Fibroblast of lung (primary cell): ENCODE measurements at regions not wholly inside any gene's neighbourhood (a gene's known extent, or its start where the extent isn't known, plus 50 kb on each side); places are given as distances from the start of the nearest gene placed in this dataset.

Source experiments
- DNase-seq, 2 donors: peaks; one replicate each; pipeline versions ENCODE4 v3.0.0 to v3.0.0-alpha.2; 2010; ENCODE audit warnings: low read depth in 2 of 2
- H2AFZ ChIP-seq: 2 replicates; pipeline ENCODE4 v1.5.1; 2012; ENCODE audit warnings: low read length, control low read depth, inconsistent platforms
- H3K27ac ChIP-seq: 2 replicates; pipeline ENCODE4 v1.5.1; 2011; ENCODE audit warnings: low read length, control low read depth; ENCODE audit not compliant: insufficient read depth
- H3K27me3 ChIP-seq: 2 replicates; pipeline ENCODE4 v1.5.1; 2011; ENCODE audit warnings: mild to moderate bottlenecking, low read length; ENCODE audit not compliant: control insufficient read depth, insufficient read depth
- H3K36me3 ChIP-seq: 2 replicates; pipeline ENCODE4 v1.5.1; 2011; ENCODE audit warnings: low read length; ENCODE audit not compliant: control insufficient read depth, insufficient read depth
- H3K4me1 ChIP-seq: 2 replicates; pipeline ENCODE4 v1.5.1; 2011; ENCODE audit warnings: low read length; ENCODE audit not compliant: control insufficient read depth, insufficient read depth; ENCODE audit errors: extremely low read depth
- H3K4me2 ChIP-seq: 2 replicates; pipeline ENCODE4 v1.5.1; 2011; ENCODE audit warnings: low read length, control low read depth; ENCODE audit not compliant: insufficient read depth; ENCODE audit errors: extremely low read depth
- H3K4me3 ChIP-seq, 4 experiments: fragments of 200-600 bp in 1 of 4; sonication (generic) in 1 of 4; replicated peaks in 1 of 4; 2 replicates each; pipeline ENCODE4 v1.5.1; 2011 to 2016; ENCODE audit warnings: low read length in 4 of 4, low read depth in 3 of 4, mild to moderate bottlenecking in 3 of 4, control low read depth in 2 of 4, inconsistent platforms in 1 of 4, mixed read lengths in 1 of 4; ENCODE audit not compliant: insufficient read depth in 1 of 4; ENCODE audit errors: control extremely low read depth in 1 of 4
- H3K79me2 ChIP-seq: 2 replicates; pipeline ENCODE4 v1.5.1; 2012; ENCODE audit warnings: mild to moderate bottlenecking, low read length, inconsistent platforms; ENCODE audit not compliant: control insufficient read depth, insufficient read depth
- H3K9ac ChIP-seq: 2 replicates; pipeline ENCODE4 v1.5.1; 2011; ENCODE audit warnings: mild to moderate bottlenecking, low read length, control low read depth; ENCODE audit not compliant: insufficient read depth
- H3K9me3 ChIP-seq: 2 replicates; pipeline ENCODE4 v1.5.1; 2012; ENCODE audit warnings: low read depth, low read length; ENCODE audit not compliant: control insufficient read depth, insufficient read depth
- H4K20me1 ChIP-seq: 2 replicates; pipeline ENCODE4 v1.5.1; 2011; ENCODE audit warnings: low read length; ENCODE audit not compliant: control insufficient read depth, insufficient read depth; ENCODE audit errors: extremely low read depth
- CTCF ChIP-seq, 2 donors: IDR thresholded peaks in 1 of 2; conservative IDR thresholded peaks in 1 of 2; 1 replicate in 1 of 2; 2 replicates in 1 of 2; pipeline ENCODE4 v1.5.1; 2011 to 2012; ENCODE audit warnings: low read length in 2 of 2, control low read depth in 1 of 2, inconsistent platforms in 1 of 2, low read depth in 1 of 2, mild to moderate bottlenecking in 1 of 2
- EZH2 ChIP-seq: IDR thresholded peaks from 2 replicates; pipeline ENCODE4 v1.5.1; 2012; ENCODE audit warnings: low read length, control low read depth, mild to moderate bottlenecking; ENCODE audit errors: missing control alignments

GRCh38 chr3:34179716-34180115 lies 381.3 kb downstream of the PDCD6IP start:
- Histone ChIP-seq H3K9me3 (no peaks in the 10 kb centered on the region), H3K4me3 (no peak overlapping the region), H3K4me2 (no peak overlapping the region), H3K27me3 (no peaks in the 10 kb centered on the region), H3K4me1 (no peaks in the 10 kb centered on the region), H4K20me1 (no peaks in the 10 kb centered on the region), H3K36me3 (no peaks in the 10 kb centered on the region), H3K27ac (no peak overlapping the region), H2AFZ (no peak overlapping the region), H3K9ac (no peak overlapping the region), H3K79me2 (no peaks in the 10 kb centered on the region)
- TF ChIP-seq CTCF (conservative IDR thresholded peaks at IDR 0.05 in 1 of 2, IDR thresholded peaks at IDR 0.05 in 1 of 2; ENCODE audit: low read depth in 1 of 2, low read length in 2 of 2) (no peak), EZH2 (no peak)
- DNase-seq, result no peak

- Histone ChIP-seq H3K27me3 (no peaks in the 10 kb centered on the region), H3K27ac (no peak overlapping the region), H3K4me1 (no peaks in the 10 kb centered on the region), H3K4me2 (no peak overlapping the region), H3K79me2 (no peaks in the 10 kb centered on the region), H3K9me3 (no peaks in the 10 kb centered on the region), H3K36me3 (no peaks in the 10 kb centered on the region), H3K4me3 (no peak overlapping the region), H3K9ac (no peak overlapping the region), H2AFZ (no peak overlapping the region), H4K20me1 (no peaks in the 10 kb centered on the region)
- DNase-seq, result no peak
- no peak for TF ChIP-seq EZH2
Observed at GRCh38 chr3:34180532-34180931, 382.1 kb downstream of the PDCD6IP start.

GRCh38 chr3:34183114-34183513 lies 384.7 kb downstream of the PDCD6IP start:
- Histone ChIP-seq H3K27ac (no peak overlapping the region), H3K36me3 (no peaks in the 10 kb centered on the region), H2AFZ (no peak overlapping the region), H3K9ac (no peak overlapping the region), H4K20me1 (no peaks in the 10 kb centered on the region), H3K4me3 (no peak overlapping the region), H3K9me3 (no peaks in the 10 kb centered on the region), H3K4me2 (no peak overlapping the region), H3K27me3 (no peaks in the 10 kb centered on the region), H3K4me1 (no peaks in the 10 kb centered on the region), H3K79me2 (no peaks in the 10 kb centered on the region)
- DNase-seq, result no peak
- TF ChIP-seq CTCF (conservative IDR thresholded peaks at IDR 0.05 in 1 of 2, IDR thresholded peaks at IDR 0.05 in 1 of 2; ENCODE audit: low read depth in 1 of 2, low read length in 2 of 2), result no peak
- TF ChIP-seq EZH2, result no peak
